T-helper 9 cell (primary cell): ENCODE measurements at regions not wholly inside any gene's neighbourhood (a gene's known extent, or its start where the extent isn't known, plus 50 kb on each side); places are given as distances from the start of the nearest gene placed in this dataset.

ENCODE experiments used
- DNase-seq: peaks from one replicate; pipeline ENCODE4 v3.0.0-alpha.2; 2020

DNA sequence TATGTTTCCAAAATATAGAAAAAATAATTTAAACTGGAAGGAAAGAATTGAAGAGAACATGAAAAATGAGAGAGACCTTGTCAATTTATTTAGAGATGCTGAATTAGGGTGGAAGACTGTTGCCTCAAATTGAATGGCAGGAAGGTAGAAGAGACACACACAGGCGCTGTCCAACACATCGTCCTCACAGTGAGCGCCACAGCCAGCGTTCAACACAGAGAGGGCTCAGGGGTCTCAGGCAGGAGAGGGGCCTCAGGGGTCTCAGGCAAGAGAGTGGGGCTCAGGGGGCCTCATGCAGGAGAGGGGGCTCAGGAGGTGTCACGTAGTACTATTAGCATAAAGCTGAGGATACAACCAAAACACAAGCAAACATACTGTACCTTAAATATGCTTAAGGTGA, 65.7 kb downstream of the TMEM18 start:
- DNase-seq, result no peak

DNA sequence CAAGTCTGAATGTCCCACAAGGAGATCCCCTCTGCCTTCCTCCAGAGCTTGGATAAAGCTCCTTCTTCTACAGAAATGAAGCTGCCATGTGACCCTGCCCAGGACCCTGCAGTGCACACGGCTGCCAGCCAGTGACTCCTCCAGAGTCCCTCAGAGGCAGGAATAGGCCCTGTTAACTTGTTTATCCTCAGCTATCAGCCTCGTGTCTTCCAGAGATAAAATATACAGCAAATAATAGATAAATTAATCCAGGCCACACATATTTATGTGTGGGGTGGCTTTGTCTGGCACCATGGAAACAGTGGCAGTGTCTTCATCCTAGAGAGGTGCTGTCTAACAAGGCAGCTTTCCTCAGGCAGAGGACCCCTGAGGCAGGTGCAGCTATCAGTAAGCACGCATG, 66.7 kb downstream of the TMEM18 start:
- no peak for DNase-seq

DNA sequence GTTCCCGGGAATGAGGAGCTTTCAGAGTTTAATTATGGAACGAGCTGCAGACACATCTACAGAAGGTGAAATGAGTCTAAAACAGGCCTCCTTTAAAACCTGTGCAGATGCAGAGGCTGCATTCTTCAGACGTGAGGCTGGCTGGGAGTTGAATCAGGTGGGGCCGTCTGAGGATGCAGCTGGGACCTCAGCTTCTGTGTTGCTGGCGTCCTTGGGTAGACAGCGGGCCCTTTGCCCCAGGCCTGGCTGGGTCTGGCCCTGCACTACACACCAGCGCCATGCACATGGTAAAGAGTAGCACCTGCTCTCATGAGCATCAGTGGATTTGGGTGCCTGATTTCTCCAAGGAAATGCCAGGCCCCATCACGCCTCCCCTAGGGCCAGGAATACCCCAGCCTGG, 67.3 kb downstream of the TMEM18 start:
- DNase-seq, result no peak

DNA sequence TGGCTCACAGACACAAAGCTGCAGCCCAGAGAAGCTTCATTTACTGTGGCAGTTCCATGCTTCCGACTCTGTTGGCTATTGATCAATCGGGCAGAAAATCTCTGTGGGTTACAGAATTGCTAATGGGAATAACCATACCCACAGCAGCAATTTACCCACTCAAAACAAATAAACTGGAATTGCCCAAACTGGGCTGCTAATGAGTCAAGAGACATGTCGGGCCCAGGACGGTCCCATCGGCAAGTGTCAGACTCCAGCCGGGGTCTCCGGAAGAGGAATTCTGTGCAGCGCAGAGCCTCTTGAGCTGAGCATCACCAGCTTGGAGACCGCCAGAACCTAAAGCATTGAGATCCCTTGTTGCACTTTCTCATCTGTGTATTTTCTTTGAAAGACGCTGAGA, 67.8 kb downstream of the TMEM18 start:
- no peak for DNase-seq

DNA sequence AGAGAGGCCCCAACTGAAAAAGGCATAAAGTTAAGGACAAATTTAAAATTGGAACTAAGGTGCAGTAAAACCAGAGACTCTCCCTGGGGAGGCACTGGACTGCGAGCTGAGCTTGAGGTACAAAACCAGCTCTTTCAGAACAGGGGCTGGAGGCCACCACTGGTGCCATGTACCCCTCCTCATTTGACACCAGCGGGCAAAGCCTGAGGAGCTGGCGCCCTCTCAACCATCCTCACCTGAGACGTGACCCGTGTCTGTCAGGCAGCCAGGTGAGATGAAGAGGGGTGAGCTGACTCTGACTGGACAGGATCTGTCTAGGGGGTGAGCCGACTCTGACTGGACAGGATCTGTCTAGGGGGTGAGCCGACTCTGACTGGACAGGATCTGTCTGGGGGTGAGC, 68.5 kb downstream of the TMEM18 start:
- DNase-seq, result no peak

DNA sequence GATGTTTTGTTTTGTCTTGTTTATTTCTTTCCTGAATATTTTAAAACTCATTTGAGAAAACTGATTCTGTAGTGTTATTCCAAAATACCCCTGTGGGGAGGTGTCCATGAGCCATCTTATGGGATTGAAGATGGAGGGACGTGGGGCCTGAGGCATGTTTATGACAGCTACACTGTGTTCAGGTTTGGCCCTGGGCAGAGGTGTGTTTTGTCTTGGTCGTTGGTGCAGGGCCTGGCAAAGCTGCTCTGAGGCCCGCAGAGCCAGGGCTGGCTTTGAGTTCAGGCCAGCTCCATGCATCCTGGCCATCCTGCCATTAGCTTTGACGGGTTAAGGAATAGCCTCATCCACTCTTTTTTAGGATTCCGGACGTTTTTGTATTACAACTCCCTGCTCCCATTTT, 68.9 kb downstream of the TMEM18 start:
- no peak for DNase-seq

DNA sequence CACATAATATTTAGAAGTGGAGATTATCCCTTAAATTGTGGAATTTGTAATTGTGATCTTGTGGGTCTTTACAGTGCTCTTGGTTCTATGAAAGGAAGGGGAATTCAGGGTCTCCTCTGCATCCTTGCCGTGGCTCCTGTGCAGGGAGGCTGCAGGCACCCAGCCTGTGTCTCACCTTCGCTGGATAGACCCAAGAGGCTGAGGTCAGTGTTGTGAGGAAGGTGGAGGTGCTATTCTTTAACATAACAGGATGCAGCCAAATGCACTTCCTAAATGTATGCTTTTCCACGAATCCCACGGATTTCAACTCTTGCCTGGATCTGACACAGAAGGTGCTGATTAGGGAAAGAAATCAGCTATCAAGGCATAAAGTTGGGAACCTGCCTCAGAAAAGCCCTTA, 69.5 kb downstream of the TMEM18 start:
- no peak for DNase-seq

DNA sequence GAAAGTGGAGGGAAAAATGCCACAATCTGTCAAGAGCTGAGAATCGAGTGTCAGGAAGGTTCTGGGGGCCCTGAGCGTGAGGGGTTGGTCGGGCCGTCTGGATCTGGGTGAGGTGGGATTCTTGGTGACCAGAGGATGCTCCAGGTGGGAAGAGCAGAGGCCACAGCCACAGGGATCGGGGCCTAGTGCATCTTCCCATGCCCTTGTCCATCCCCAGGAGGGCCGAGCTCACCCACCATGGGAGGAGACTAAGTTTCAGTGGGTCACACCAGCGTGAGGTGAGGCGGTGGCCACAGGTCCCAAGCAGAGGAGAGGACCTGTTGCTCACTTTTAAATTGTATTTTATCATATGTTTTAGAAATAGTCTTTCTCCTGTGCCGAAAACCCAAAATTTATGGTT, 70.0 kb downstream of the TMEM18 start:
- no peak for DNase-seq

DNA sequence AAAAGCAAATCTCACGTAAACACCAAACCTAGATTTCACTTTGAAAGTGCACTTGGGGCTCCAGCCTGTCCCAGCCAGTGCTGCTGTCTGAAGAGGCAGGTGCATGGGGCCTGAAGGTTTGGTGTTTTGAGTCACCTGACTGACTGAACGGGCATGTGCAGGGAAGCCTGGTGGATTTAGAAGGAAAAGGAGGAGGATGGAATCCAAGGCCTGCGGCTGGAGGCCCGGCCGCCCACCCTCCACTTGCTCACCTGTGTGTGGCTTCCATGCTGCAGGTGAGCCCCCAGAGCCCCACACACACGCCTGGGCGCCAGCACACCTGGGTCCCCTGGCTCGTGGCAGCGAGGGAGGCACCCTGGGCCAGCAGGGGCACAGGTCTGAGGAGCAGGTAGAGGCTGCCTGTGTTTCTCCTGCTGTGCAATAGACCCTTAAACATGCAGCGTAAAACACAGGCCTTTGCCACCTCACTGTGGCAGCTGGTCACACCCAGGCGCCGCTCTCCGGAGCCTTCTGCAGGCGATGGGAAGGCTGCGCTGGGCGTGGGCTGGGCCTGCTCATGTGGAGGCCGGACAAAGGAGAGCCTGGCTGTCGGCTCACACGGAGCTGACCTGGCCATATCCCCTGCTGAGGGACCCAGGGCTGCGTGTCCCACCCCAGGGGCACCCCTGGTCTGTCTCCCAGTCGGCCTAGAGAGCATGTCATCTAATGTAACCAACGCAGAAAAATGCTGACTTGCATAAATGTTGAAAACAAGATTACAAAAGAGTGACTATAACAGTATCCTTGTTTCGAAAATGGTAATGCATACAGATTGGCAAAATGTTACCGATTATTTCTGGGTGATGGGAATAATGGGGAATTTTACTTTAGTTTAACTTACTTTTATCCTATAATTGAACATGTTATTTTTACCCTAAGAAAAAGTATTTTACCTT, 71.3 kb downstream of the TMEM18 start:
- no peak for DNase-seq

DNA sequence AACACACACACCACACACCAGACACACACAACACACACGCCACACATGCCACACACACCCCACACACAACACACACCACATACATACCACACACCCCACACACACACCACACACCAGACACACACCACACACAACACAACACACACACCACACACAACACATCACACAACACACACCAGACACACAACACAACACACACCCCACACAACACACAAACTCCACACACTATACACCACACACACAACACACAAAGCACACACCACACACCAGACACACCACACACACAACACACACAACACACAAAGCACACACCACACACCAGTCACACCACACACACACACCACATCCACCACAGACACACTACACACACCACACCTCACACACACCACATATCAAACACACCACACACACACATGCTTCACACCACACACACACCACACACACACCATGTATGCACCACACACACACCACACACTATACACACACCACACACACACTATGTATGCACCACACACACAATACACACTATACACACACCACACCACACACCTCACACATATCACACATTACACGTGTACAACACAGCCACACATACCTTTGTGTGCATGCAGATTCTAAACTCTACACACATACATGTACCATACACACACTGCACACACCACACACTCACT, 72.2 kb downstream of the TMEM18 start:
- no peak for DNase-seq

DNA sequence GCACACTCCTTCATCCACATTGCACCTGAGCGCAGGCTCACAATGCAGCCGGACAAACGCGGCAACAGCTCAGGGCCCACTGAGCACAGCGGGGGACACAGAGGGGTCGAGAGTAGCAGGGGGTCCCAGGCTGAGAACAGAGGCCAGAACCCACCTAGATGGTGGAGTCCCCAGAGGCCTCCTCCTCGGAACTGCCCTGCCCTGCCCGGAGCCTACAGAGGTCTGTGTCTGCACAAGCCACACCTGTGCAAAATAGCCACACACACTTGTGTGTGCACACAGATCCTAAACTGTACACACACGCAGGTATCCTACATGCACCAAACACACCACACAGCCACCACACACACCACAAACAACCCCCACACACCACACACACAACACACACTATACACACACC, 72.8 kb downstream of the TMEM18 start:
- DNase-seq, result no peak

DNA sequence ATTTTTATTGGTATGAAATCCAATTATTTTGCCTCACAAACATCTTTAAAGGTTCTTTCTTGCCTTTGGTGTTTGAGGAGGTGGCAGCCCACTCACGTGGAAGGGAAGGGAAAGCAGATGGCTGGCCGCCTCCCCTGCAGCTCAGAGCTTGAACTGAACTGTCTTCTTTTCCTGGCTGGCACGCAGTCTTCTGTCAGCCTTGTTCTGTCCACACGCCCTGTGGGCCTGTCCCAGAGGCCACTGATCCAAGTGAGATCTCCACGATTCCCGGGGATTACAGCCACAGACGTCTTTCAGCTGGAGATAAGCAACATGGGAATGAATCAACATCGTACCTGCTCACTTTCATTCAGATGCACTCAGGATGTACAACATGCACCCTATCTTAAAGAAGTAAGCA, 73.3 kb downstream of the TMEM18 start:
- DNase-seq, result no peak

DNA sequence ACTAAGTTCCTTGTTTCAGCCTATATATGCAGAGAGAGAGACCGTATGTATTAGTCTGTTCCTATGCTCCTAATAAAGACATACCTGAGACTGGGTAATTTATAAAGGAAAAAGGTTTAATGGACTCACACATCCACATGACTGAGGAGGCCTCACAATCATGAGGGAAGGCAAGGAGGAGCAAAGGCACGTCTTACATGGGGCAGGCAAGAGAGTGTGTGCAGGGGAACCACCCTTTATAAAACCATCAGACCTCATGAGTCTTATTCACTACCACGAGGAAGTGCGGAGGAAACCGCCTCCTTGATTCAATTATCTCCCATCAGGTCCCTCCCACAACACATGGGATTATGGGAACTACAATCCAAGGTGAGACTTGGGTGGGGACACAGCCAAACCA, 73.8 kb downstream of the TMEM18 start:
- DNase-seq, result no peak

DNA sequence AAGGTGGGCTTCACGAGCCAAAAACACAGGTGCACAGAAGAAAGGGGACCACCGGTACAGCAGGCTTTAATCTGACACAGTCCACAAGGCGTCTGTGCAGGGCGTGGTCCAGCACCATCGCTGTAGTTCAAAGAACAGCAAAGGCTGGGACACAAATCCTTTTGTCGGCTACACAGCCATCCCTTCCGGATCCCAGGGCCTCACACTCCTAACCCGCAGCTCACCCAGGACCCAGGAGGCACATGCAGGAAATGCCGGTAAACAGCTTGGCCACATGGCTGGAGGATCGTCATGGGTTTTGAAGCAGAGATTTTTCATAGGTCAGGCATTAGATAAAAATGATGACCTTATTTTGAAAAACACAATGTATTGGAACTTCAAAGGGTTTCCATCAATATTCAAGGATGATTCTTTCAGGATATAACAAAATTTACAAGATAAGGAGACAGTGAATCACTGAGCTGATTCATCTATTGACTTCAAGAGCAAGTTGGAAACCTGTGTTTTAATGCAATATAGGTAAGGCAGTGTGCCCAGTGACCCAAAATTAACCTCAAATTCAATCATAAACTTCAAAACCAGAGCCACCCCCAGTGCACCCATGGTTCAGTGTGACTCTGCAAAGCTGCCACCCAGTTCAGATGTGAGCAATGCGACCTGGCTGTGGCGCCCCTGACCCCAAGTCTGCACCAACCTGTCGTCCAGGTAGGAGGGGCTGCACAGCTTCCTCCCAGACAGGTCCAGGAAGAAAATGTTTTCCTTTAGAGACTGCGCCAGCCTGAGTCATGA, 74.4 kb downstream of the TMEM18 start:
- no peak for DNase-seq

DNA sequence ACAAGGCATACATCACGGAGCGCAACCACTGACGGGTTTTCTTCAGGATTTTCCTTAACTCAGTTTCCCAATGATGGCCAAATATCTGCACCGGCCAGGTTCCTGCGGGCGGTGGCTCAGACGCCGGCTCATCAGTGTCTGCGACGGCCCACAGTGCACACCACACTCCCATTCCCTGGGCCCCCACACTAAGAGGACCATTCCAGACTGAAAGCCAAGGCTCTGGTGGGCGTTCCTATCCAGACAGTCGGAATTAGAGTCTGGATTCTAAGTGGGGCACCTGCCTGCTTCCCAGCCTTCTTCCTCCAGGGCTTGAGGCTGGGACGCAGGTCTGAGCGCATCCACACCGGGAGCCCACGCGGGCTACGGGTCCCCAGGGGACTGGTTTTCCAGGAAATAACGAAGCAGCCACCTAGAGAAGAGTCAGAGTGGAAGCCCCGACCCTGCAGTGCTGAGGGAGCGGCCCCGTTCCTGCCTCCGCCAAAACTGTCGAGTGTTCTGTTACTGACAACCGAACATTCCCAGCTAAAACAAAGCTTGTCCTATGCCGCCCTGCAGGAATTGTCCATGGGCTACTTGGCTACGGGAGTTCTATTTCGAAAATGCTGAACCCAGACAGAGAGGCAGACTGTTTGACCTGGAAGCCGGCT, 75.3 kb downstream of the TMEM18 start:
- no peak for DNase-seq

DNA sequence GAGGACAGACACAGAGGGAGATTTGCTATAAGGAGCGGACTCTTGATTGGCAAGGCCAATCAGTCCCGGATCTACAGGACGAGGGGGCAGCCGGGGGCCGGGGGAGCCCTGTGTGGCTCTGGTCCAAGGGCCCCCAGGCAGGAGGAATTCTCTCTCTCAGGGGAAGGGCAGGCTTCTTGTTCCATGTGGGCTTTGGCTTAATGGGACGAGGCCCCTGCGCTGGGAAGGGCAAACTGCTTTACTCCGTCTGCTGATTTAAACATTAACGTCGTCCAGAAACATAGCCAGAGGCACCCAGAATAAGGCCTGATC, 75.9 kb downstream of the TMEM18 start:
- DNase-seq, result no peak

DNA sequence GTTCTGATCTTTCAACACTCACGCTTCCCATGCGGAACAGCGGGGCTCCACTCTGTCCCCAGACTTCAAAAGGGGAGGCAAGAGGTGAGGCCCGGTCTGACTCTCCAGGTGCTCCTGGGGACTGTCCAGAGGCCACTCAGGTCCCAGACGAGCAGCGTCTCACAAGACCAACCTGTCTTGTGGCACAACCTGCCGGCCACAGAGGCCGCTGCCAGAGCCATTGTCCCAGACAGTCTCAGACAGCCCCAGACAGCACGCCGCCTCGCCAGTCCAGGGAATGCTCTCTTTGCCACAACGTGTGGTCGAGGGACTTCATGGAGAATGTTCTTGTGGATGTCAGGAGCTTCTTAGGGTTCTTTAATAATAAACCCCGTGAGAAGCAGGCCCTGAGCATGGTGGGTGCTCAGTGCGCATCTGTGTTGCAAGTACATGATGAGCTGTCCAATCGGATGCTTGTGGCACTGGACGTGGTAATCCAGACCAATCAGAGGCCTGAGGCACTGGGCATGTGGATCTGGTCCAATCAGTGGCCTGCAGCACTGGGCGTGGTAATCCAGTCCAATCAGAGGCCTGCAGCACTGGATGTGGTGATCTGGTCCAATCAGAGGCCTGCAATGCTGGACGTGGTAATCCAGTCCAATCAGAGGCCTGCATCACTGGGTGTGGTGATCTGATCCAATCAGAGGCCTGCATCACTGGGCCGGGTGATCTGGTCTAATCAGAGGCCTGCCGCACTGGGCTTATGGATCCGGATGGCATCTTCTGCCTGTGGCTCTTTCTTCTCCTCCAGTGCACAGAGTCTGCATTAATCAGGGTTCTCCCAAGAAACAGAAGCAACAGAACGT, 76.4 kb downstream of the TMEM18 start:
- DNase-seq, result no peak

DNA sequence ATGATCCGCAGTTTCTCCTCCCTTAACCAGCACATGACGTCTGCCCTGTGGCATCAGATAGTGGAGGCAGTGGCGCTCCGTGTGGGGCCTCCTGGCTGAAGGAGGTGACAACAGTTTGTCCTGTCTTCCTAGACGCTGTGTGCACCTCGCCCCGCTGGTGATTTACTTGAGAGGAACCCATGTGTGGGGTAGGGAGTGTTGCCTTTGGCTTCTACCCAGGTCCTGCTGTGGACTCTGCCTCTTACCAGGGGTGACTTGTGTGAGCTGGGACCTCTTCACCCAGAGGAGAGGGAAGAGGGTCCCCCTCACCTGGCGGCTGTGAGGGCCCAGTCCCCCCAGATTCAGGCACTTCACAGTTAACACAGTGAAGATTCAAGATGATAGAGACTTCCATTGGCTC, 77.6 kb downstream of the TMEM18 start:
- no peak for DNase-seq

DNA sequence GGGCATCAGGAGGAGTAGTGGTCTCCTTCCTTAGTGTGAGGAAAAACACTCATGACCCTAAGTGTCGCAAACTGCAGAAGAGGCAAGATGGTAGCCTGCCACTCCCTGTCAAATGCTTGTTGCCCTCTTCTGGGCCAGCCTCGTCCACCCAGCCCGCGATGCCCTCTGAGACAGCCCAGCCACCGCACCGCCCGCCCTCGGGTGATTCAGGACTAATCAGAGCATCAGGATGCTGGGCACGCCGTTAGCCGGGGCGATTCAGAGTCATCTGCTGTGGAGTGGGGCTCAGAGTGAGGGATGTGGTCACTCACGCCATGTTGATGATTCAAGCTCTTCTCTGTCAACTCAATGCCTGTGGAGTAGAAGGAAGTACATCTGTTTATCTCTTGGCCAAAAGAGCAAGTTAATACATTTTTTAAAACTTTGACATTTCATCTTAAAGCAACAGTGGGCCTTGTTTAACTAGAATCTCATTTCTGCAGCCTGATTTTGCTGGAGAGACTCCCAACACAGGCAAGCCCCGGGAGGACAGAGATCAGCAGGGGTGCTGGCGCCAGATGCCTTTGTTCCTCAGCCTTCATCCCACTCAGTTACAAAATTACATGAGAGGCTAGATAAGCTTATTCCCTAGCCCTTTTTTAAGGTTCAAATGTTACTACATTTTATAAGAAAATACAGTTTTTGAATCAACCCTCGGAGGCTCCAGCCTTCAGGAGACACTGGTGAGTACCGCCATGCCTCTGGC, 79.0 kb downstream of the TMEM18 start:
- no peak for DNase-seq

DNA sequence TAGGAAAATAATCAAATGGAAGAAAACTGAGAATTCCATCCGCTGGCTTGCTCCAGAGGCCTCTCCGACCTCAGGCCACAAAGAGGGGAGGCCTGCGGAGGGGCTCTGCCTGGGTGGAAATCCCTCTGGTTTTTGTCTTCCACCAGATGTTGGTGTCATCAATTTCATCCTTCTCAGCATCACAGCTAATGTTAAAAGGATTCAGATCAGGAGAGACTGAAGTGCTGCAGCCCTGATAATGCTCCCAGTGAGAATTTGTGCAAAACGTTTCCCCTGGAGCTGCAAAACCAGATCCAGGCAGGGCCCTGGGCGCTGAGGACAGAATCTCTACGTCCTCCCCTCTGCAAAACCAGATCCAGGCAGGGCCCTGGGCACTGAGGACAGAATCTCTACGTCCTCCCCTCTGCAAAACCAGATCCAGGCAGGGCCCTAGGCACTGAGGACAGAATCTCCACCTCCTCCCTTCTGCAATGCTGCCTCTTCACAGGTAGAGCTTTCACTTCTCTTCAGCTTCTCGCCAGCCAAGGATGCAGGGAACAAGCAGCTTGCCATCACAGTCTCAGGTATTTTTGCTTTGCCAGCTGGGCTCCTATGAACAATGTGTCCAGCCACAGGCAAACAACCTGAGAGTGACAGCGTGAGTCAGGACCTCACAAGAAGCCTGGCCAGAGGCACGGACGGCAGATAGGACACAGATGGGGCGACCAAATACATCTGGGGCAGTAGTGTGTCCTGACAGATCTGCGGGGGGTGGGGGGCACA, 81.2 kb downstream of the TMEM18 start:
- DNase-seq, result no peak
